ENCODE measurements at regions not wholly inside any gene's neighbourhood (a gene's known extent, or its start where the extent isn't known, plus 50 kb on each side); places are given as distances from the start of the nearest gene placed in this dataset.

DNA sequence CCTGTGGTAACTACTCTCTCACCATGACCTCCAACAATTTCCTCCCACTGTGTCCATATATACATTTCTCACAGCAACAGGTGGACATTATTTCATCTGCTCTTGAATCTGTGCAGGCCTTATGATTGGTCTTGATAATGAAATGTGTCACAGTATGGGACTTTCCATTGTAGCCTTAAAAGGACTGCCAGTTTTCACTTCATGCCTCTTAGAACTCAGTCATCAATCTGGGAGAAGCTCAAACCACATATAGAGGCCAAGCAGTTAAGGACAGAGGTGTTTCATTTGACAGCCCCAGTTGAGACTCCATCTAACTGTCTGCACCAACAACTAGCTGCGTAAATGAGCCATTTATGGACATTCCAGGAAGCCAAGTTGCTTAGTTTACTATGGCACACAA is 1534.8 kb downstream of the ARAP2 start:
- Mint-ChIP-seq H3K27me3 (ENCODE audit: low read depth) (no peaks in the 10 kb centered on the region), H3K36me3 (ENCODE audit: low read depth) (no peaks in the 10 kb centered on the region), H3K27ac (no peak overlapping the region), H3K9me3 (peaks cover 20% of the 10 kb centered on the region), H3K4me1 (ENCODE audit: low read depth) (no peaks in the 10 kb centered on the region), H3K4me3 (no peak overlapping the region)
- DNase-seq, result no peak
- CTCF ChIA-PET, result interaction anchor here (0.6 kb wide), 1 partner anchor 10 kb away, joined by 3 read pairs; no protein-coding TSS in a partner anchor
- intact Hi-C loops (cut with micrococcal nuclease), result no loop called here

DNA sequence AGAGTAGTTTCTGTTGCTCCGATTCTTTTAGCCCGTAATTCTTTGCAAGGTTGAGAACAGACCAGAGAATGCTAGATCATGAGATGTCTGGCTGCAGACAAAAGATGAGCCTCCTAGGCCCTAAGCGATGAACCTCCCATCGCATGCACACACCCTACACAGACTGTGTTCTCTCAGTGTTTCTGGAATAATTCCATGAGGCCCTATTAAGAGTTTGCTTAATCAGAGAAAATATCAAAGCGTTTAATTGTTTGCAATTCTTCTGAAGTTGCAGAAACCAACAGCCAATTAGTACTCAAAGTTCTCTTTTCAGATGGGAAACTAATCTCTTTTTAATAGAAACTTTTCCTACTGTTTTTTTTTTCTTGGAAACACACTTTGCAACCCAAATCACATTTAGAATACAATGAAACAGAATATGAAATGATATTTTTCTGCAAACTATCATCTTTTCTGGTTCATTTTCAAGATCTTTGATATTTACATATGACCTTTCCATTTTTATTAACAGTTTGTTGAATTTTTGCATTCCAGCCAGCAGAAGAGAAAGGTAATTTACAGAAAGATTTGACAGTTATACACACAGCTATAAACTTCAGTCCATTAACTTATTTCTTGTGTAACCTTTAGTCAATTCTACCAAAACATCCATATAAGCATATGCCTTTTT is 1525.6 kb downstream of the ARAP2 start:
- intact Hi-C loops (cut with micrococcal nuclease), result no loop called here
- Mint-ChIP-seq H3K27me3 (ENCODE audit: low read depth) (no peaks in the 10 kb centered on the region), H3K4me3 (no peak overlapping the region), H3K36me3 (ENCODE audit: low read depth) (no peaks in the 10 kb centered on the region), H3K4me1 (ENCODE audit: low read depth) (no peaks in the 10 kb centered on the region), H3K9me3 (no peaks in the 10 kb centered on the region), H3K27ac (no peak overlapping the region)
- DNase-seq, result no peak
- CTCF ChIA-PET, result no interaction called here

DNA sequence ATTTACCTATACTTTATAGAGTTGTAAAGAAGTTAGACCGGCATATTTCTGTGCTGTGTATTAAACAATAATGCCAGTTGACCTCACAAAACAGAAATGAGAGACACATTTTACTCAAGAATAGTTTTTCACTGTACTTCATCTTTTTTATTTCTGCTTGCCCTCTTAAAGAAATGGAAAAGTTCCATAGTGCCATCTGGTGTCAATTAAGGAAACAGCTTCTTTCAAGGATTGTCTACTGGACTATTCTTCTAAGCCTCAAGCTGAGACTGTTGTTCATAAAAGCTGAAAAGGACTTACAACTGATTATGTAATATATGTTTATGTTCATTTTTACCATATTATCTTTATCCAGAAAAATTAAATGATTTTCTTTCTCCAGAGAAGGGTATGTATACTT is 1523.7 kb downstream of the ARAP2 start:
- Mint-ChIP-seq H3K36me3 (ENCODE audit: low read depth) (no peaks in the 10 kb centered on the region), H3K27me3 (ENCODE audit: low read depth) (no peaks in the 10 kb centered on the region), H3K4me1 (ENCODE audit: low read depth) (no peaks in the 10 kb centered on the region), H3K4me3 (no peak overlapping the region), H3K9me3 (no peaks in the 10 kb centered on the region), H3K27ac (no peak overlapping the region)
- intact Hi-C loops (cut with micrococcal nuclease), result no loop called here
- CTCF ChIA-PET, result interaction anchor here (0.5 to 1.1 kb wide), 2 partner anchors 11 to 36 kb away, joined by 3 to 4 read pairs; no protein-coding TSS in a partner anchor
- DNase-seq, result no peak

GRCh38 chr4:34721835-34722234 is 1522.5 kb downstream of the ARAP2 start:
- no peaks in the 10 kb centered on the region for H3K27me3 Mint-ChIP-seq (ENCODE audit: low read depth)
- no peaks in the 10 kb centered on the region for H3K9me3 Mint-ChIP-seq
- CTCF ChIA-PET, result no interaction called here
- no peaks in the 10 kb centered on the region for H3K36me3 Mint-ChIP-seq (ENCODE audit: low read depth)
- no peak overlapping the region for H3K4me3 Mint-ChIP-seq
- H3K27ac Mint-ChIP-seq, result no peak overlapping the region
- no peaks in the 10 kb centered on the region for H3K4me1 Mint-ChIP-seq (ENCODE audit: low read depth)
- intact Hi-C loops (cut with micrococcal nuclease), result no loop called here
- no peak for DNase-seq

DNA sequence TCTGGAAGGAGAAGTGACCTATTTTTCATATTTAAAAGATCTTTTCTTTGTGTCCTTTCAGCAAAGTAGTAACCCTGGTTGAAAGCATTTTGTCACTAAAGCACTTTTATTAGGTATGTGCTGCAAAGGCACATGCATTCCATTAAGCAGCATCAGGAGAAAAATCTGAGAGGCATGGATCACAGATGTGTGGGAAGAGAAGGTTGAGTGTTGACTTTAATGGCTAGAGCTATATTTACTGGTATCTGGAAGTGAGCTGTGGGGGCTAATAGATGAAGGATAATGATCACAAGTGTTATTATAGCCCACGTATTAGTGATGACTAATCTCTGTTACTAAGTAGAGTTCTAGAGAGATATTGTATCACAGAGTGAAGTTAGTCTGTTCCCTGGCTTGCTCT is 1520.7 kb downstream of the ARAP2 start:
- Mint-ChIP-seq H3K9me3 (peaks cover 2% of the 10 kb centered on the region), H3K27me3 (ENCODE audit: low read depth) (no peaks in the 10 kb centered on the region), H3K4me1 (ENCODE audit: low read depth) (no peaks in the 10 kb centered on the region), H3K36me3 (ENCODE audit: low read depth) (no peaks in the 10 kb centered on the region), H3K4me3 (no peak overlapping the region), H3K27ac (no peak overlapping the region)
- no peak for DNase-seq
- intact Hi-C loops (cut with micrococcal nuclease), result no loop called here
- CTCF ChIA-PET, result no interaction called here

- no peak overlapping the region for H3K4me3 Mint-ChIP-seq
- no peaks in the 10 kb centered on the region for H3K36me3 Mint-ChIP-seq (ENCODE audit: low read depth)
- DNase-seq, result no peak
- CTCF ChIA-PET, result interaction anchor here (0.6 kb wide), 1 partner anchor 199 kb away, joined by 3 read pairs; no protein-coding TSS in a partner anchor
- H3K27ac Mint-ChIP-seq, result no peak overlapping the region
- no peaks in the 10 kb centered on the region for H3K4me1 Mint-ChIP-seq (ENCODE audit: low read depth)
- H3K27me3 Mint-ChIP-seq (ENCODE audit: low read depth), result no peaks in the 10 kb centered on the region
- H3K9me3 Mint-ChIP-seq, result peaks cover 4% of the 10 kb centered on the region
- intact Hi-C loops (cut with micrococcal nuclease), result no loop called here
Observed at GRCh38 chr4:34724491-34724890, 1519.8 kb downstream of the ARAP2 start.

GRCh38 chr4:34731070-34731469 is 1513.2 kb downstream of the ARAP2 start:
- no peaks in the 10 kb centered on the region for H3K36me3 Mint-ChIP-seq (ENCODE audit: low read depth)
- no peak overlapping the region for H3K27ac Mint-ChIP-seq
- DNase-seq, result no peak
- CTCF ChIA-PET, result no interaction called here
- intact Hi-C loops (cut with micrococcal nuclease), result no loop called here
- H3K27me3 Mint-ChIP-seq (ENCODE audit: low read depth), result no peaks in the 10 kb centered on the region
- H3K4me1 Mint-ChIP-seq (ENCODE audit: low read depth), result no peaks in the 10 kb centered on the region
- H3K9me3 Mint-ChIP-seq, result peaks cover 4% of the 10 kb centered on the region
- no peak overlapping the region for H3K4me3 Mint-ChIP-seq

DNA sequence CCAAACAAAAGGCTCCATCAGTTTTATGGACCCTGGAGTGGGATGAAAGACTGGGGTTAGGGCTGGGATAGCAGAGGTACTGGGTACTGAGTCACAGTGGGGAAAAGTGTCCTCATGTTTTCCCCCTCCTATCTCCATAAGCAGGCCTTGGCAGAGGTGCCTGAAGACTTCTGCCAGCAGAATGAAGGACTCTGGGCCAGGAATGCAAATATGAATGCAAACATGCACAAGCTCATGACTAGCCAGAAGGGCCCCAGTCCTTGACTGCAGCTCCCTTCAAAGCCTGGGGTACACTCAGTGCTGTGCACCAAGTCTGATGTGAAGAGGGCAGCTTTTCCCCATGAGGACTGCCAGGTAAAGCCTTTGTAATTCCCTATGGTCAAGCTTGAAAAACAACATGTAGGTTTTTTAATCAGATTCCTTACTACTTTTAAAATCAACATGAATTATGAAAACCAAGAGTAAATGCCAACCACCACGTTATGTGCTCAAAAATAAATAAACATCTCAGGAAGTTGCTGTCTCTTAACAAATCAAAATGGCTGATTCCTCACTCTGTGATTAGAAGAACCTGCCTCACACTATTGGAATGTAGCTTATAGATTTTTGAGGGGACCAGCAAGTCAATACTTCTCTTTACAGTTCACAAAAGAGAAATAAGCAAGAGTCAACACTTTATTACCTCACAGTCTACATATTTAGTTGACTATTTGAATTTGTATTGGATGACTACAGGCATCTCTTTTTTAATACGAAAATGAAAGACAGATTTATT is 1512.0 kb downstream of the ARAP2 start:
- CTCF ChIA-PET, result interaction anchor here (0.6 kb wide), 1 partner anchor 12 kb away, joined by 3 read pairs; no protein-coding TSS in a partner anchor
- DNase-seq, result no peak
- intact Hi-C loops (cut with micrococcal nuclease), result no loop called here
- H3K9me3 Mint-ChIP-seq, result peaks cover 7% of the 10 kb centered on the region
- no peaks in the 10 kb centered on the region for H3K4me1 Mint-ChIP-seq (ENCODE audit: low read depth)
- no peaks in the 10 kb centered on the region for H3K36me3 Mint-ChIP-seq (ENCODE audit: low read depth)
- H3K27me3 Mint-ChIP-seq (ENCODE audit: low read depth), result no peaks in the 10 kb centered on the region
- H3K27ac Mint-ChIP-seq, result no peak overlapping the region
- H3K4me3 Mint-ChIP-seq, result no peak overlapping the region

GRCh38 chr4:34733185-34733941 is 1511.0 kb downstream of the ARAP2 start:
- DNase-seq, result no peak
- CTCF ChIA-PET, result no interaction called here
- Mint-ChIP-seq H3K36me3 (ENCODE audit: low read depth) (no peaks in the 10 kb centered on the region), H3K4me3 (no peak overlapping the region), H3K9me3 (peaks cover 7% of the 10 kb centered on the region), H3K27ac (no peak overlapping the region), H3K27me3 (ENCODE audit: low read depth) (no peaks in the 10 kb centered on the region), H3K4me1 (ENCODE audit: low read depth) (no peaks in the 10 kb centered on the region)
- intact Hi-C loops (cut with micrococcal nuclease), result no loop called here

GRCh38 chr4:34766935-34767334 is 1477.4 kb downstream of the ARAP2 start:
- Mint-ChIP-seq H3K4me1 (ENCODE audit: low read depth) (no peaks in the 10 kb centered on the region), H3K36me3 (ENCODE audit: low read depth) (no peaks in the 10 kb centered on the region), H3K9me3 (no peaks in the 10 kb centered on the region), H3K4me3 (no peak overlapping the region), H3K27me3 (ENCODE audit: low read depth) (no peaks in the 10 kb centered on the region), H3K27ac (no peak overlapping the region)
- intact Hi-C loops (cut with micrococcal nuclease), result no loop called here
- CTCF ChIA-PET, result no interaction called here
- no peak for DNase-seq

- CTCF ChIA-PET, result no interaction called here
- intact Hi-C loops (cut with micrococcal nuclease), result no loop called here
- no peak overlapping the region for H3K4me3 Mint-ChIP-seq
- no peaks in the 10 kb centered on the region for H3K4me1 Mint-ChIP-seq (ENCODE audit: low read depth)
- H3K27ac Mint-ChIP-seq, result no peak overlapping the region
- no peaks in the 10 kb centered on the region for H3K27me3 Mint-ChIP-seq (ENCODE audit: low read depth)
- H3K9me3 Mint-ChIP-seq, result no peaks in the 10 kb centered on the region
- DNase-seq, result no peak
- H3K36me3 Mint-ChIP-seq (ENCODE audit: low read depth), result no peaks in the 10 kb centered on the region
Observed at GRCh38 chr4:34767407-34767806, 1476.9 kb downstream of the ARAP2 start.

DNA sequence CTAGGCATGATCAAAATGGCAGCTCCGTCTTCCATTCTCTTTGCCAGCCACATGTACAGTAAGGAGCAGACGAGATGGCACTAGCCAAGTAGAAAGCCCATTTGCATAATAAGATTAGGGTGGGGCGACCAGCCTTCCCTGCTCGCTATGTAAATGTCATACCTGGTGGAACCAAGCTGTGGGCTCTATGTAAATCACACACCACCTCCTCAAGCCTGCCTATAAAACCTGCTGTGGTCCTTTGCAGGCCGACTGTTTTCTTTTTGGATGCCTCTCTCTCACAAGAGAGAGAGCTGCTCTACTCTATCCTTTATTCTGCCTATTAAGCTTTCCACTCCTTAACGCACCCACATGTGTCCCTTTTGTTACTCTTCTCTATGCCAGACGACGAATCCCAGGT is 1472.7 kb downstream of the ARAP2 start:
- H3K9me3 Mint-ChIP-seq, result no peaks in the 10 kb centered on the region
- no peaks in the 10 kb centered on the region for H3K27me3 Mint-ChIP-seq (ENCODE audit: low read depth)
- no peaks in the 10 kb centered on the region for H3K36me3 Mint-ChIP-seq (ENCODE audit: low read depth)
- no peaks in the 10 kb centered on the region for H3K4me1 Mint-ChIP-seq (ENCODE audit: low read depth)
- CTCF ChIA-PET, result no interaction called here
- no peak for DNase-seq
- H3K27ac Mint-ChIP-seq, result no peak overlapping the region
- H3K4me3 Mint-ChIP-seq, result no peak overlapping the region
- intact Hi-C loops (cut with micrococcal nuclease), result no loop called here
